GM18873 (cell line): ENCODE measurements at regions not wholly inside any gene's neighbourhood (a gene's known extent, or its start where the extent isn't known, plus 50 kb on each side); places are given as distances from the start of the nearest gene placed in this dataset.
A peak's percentile ranks its signal among the peaks of the same experiment; 100 is the strongest.
"Not testable (repeated sequence)": the region's sequence is repeated elsewhere in the genome, so short reads cannot be mapped to it uniquely, and the experiment has no call there.

Source experiments
- ATAC-seq: cut with Tn5 transposase; IDR thresholded peaks from one replicate; pipeline ENCODE4 v1.9.1; 2021; ENCODE audit warnings: mild to moderate bottlenecking, moderate library complexity, moderate number of reproducible peaks; ENCODE audit not compliant: unreplicated experiment, low FRiP score

DNA sequence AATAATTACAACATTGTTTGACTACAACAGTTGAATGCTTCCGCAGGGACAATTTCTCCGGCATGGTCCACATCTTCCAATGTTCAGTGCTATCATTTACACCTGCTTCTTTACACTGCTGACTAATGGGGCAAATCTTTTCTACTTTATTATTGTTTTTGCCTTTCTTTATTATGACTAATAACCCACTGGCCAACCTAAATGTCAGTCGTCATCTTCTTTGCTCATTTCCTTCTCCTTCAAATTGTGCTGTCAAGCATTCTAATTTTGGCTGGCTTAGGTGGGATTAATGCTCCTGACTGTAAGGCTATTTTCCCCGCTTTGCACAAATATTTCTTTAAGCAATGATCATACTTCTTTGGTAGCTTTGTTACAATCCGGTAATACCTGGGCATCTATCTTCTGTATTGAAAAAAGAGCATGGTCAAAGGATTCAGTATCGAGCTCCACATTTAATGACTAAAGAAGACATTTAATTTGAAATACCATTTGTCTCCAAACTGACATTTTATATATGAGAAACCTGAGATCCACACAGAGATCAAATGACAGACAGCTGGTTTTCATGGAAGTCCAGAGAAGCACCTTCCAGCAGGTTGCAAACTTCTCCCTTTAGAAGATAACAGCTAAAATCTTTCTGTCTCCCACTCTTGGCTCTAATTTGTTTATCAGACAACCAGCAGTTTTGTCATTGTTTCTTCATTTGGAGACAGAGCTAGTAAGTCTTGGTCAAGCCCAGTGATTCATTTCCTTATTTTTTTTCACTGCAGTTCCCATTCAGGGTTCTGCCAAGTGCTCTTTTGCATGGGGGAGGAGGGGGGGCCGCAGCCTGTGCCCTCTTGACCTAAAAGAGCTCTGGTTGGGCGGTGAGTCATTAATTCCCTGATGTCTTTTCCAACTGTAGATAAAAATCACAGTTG, 132.9 kb downstream of the SOCS6 start:
- ATAC-seq = no peak

DNA sequence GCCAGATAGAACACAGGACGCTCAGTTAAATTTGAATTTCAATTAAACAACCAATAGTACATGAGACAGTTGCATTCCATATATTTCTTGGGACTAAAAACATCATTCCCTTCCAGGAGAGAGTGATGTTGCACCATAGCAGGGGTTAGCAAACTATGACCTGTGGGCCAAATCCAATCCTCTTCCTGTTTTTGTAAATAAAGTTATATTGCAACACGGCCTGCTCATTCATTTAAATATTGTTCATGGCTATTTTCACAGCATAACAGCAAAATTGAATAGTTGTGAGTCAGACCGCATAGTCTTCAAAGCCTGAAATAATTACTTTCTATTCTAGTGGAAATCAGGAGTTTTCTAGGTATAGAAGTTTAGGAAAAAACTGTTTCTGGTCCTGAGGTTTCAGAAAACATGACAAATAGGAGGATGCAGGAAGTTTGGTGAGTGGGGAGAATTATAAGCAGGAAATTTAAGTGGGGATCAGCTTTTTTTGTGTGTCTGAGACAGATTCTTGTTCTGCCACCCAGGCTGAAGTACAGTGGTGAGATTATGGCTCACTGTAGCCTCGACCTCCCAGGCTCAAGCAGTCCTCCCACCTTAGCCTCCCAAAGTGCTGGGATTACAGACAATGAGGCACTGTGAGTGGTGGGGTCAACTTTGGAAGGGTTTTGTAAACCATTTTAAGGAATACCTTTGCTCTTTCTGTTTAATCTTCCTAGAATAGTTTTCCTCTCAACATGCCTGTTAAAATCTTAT, 131.5 kb downstream of the SOCS6 start:
- no peak for ATAC-seq

DNA sequence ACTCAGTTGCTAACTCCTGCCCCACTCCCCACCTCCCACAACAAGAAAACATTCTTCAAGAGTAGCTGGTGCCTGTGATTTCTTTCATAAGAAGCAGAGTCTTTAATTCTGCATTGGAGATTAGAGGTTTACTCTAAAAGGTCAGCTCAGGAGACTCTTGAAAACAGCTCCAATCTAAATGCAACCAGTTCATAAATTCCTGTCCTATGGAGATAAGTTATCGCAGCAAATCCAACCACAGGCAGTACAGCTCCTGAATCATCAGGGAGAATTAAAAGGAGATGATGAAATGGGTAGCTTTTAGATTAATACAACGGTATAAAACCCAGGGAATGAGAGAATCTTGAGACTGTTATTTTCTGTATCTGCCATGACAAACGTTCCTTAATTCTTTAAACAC, 130.7 kb downstream of the SOCS6 start:
- no peak for ATAC-seq

DNA sequence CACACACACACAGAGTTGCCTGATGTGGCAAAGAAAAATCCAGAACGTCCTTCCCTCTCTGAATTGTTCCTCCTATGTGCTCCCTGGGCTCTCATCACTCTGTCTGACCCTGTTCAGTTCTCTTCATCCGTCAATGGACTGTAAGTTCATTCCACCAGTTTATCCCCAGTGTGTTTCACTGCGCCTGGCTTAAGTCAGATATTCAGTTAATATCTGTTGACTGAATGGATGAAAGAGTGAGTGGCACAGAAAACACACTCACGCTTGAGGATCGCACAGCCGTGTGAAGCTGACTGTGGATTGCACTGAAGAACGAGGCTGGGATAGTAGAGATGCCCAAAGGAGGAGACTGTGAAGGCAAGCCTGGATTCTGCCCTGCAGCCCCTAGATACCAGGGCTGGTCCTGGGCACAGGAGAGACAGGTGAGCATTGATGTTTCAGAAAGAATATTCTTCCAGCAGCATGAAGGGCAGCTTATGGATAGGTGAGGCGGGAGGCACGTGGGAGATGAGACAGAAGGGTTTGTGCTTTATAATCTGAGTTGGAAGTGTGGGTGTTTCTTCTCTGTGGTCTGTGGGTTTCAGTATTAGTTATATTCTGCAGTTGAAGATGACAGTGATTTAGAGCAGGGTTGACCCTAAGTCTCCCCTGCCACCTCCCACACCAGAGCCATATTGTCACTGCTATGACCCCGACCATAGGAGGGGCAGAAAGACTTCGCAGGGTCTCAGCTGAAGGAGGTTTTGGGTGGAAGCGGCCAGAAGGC, 129.9 kb downstream of the SOCS6 start:
- ATAC-seq = peak; percentile 99

- no peak for ATAC-seq
Observed at GRCh38 chr18:70417847-70418246, 129.0 kb downstream of the SOCS6 start.

DNA sequence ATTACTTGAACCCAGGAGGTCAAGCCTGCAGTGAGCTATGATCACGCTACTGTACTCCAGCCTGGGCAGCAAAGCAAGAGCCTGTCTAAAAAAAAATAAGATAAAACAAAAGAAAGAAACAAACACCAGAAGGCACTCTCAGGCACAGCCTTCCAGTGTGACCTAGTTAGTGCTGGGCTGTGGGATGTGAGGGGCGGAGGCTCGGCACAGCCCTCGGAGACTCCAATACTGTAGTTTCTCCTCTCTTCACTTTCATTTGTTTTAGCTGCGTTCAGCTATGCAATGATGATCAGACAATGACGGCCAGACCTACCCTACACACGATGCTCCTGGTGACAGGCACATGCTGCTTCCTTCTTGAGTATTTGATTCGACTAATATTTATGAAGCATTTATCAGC, 127.7 kb downstream of the SOCS6 start:
- no peak for ATAC-seq

GRCh38 chr18:70415823-70416488, 127.1 kb downstream of the SOCS6 start:
- no peak for ATAC-seq

DNA sequence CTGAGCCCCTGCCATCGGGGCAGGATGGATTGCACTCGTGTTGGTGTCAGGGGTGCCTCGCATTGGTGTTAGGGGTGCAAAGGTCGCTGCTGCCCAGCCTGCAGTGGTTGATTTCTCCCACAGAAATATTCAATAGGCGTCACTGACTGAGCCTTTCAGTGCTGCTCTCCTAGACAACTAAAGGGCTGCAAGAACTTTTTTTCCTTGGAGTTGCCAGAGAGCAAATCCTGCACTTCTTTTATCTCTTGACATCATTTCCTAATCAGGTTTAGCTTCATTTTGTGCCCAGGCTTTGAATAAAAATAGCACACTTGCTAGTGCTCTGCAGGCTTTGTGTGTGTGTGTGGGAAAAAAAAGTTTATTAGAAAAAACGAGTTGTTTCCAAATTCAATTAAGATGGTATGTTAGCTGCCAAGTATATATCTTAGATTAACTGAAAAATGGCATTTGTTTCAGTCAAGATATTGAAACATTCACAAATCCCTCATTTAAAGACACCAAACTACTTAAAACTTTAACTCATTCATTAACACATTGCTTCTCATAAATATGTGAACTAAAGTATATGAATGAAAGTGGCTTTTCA, 125.6 kb downstream of the SOCS6 start:
- ATAC-seq = no peak

- ATAC-seq = no peak
Observed at GRCh38 chr18:70413455-70413854, 124.6 kb downstream of the SOCS6 start.

DNA sequence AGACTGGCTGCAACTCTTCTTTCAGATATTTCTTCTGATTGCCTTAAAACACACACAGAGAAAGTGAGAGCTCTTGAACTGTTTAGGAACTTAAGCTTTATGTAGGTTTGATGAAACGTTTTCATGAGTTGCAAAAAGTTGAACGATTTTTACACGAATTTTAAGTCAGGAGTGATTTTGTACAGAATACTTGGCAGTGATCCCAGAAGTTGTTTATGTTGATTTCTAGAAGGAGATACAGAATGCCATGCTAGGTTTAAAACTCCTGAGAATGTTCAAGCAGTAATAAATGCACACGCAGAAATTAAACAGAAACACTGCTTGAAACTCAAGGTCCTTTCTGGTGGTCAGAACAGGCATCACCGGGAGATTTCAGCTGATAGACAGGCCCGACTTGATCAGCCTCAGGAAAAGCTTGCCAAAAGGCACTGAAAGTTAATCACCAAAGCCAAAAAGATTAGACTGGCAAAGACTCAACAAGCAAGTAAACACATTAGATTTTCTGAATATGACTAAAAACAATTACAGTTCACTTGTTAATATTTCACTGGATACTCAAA, 123.1 kb downstream of the SOCS6 start:
- no peak for ATAC-seq

DNA sequence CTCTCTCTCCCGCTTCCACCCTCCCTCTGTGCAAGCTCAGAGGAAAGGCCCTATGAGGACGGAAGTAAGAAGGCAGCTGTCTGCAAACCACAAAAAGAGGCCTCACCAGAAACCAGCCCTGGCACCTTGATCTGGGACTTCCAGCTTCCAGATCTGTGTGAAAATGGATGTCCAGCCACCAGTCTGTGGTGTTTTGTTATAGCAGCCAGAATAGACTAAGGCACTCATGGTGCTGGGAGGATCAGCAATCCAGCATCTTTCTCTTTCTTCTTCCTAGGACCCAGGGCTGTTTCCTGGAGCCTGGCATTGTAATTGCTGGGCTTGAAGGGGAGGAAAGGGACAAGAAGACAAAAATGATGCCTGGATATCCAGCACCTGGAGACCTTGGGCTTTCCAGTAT, 122.5 kb downstream of the SOCS6 start:
- no peak for ATAC-seq

DNA sequence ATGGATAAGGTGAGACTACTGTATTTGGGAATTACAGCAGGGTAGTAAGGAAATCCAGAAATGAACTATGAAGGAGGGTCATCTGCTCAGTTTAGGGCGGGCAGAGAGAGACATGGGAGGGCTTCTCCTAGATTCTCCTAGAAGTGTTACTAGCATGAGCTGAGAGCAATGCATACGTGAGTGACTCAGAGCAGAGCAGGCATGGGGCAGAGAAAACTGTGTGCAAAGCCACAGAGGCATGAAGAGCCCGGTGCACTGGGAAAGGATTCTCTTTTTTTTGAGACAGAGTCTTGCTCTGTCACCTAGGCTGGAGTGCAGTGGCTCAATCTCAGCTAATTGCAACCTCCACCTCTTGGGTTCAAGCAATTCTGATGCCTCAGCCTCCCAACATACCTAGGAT, 116.2 kb downstream of the SOCS6 start:
- ATAC-seq = no peak

DNA sequence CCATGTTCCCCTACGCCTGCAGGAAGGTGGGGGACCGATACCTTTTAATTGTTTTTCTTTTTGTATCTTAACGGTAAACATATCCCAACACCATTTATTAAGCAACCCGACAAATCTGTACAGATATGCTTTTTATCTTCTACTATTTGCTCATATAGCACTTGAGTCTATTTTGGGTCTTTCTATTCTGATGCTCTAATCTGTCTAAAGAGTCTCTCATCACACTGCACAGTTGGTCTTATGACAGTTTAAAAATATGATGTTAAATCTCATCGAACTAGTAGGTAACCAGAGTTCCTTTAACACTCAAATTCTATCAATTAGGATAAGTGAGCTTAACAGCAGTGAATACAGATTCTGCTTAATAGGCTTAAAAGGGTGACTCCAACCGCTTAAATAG, 111.6 kb downstream of the SOCS6 start:
- no peak for ATAC-seq

GRCh38 chr18:70398076-70398475, 109.2 kb downstream of the SOCS6 start:
- no peak for ATAC-seq

- ATAC-seq = no peak
Observed at GRCh38 chr18:70397259-70397925, 108.5 kb downstream of the SOCS6 start.

DNA sequence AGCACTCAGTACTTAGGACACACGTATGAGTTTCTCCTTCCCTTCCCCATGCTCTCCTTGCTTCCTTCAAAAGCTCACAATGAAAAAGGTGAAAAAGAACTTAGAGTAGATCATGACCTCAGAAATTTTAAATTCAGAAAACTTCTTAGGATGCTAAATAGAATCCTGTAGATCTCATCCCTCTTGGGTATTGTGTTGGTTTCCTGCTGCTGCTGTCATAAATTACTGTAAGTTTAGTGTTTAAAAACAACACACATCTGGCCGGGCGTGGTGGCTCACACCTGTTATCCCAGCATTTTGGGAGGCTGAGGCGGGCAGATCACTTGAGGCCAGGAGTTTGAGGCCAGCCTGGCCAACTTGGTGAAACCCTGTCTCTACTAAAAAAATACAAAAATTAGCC, 106.9 kb downstream of the SOCS6 start:
- ATAC-seq = not testable (repeated sequence)

- ATAC-seq = no peak
Observed at GRCh38 chr18:70394672-70395071, 105.8 kb downstream of the SOCS6 start.

- ATAC-seq = no peak
Observed at GRCh38 chr18:70390371-70391090, 101.7 kb downstream of the SOCS6 start.

GRCh38 chr18:70389036-70389435, 100.2 kb downstream of the SOCS6 start:
- ATAC-seq = not testable (repeated sequence)
